ENCODE measurements at regions not wholly inside any gene's neighbourhood (a gene's known extent, or its start where the extent isn't known, plus 50 kb on each side); places are given as distances from the start of the nearest gene placed in this dataset.

GRCh38 chr9:2489838-2490314, 131.7 kb upstream of the VLDLR start:
- Mint-ChIP-seq H3K36me3 (no peaks in the 10 kb centered on the region), H3K4me3 (no peak overlapping the region), H3K27ac (no peak overlapping the region), H3K27me3 (no peaks in the 10 kb centered on the region), H3K4me1 (no peaks in the 10 kb centered on the region), H3K9me3 (ENCODE audit: low read depth) (no peaks in the 10 kb centered on the region)
- ATAC-seq (no peak), DNase-seq (no peak)
- CTCF ChIA-PET: no interaction called here

GRCh38 chr9:2492161-2492560, 129.4 kb upstream of the VLDLR start:
- ATAC-seq (no peak), DNase-seq (no peak)
- no peak overlapping the region for H3K27ac Mint-ChIP-seq
- H3K27me3 Mint-ChIP-seq: no peaks in the 10 kb centered on the region
- no peak overlapping the region for H3K4me3 Mint-ChIP-seq
- H3K4me1 Mint-ChIP-seq: no peaks in the 10 kb centered on the region
- H3K9me3 Mint-ChIP-seq (ENCODE audit: low read depth): no peaks in the 10 kb centered on the region
- no peaks in the 10 kb centered on the region for H3K36me3 Mint-ChIP-seq
- CTCF ChIA-PET: no interaction called here

GRCh38 chr9:2493109-2493508, 128.5 kb upstream of the VLDLR start:
- CTCF ChIA-PET: no interaction called here
- DNase-seq (no peak), ATAC-seq (no peak)
- no peaks in the 10 kb centered on the region for H3K27me3 Mint-ChIP-seq
- H3K36me3 Mint-ChIP-seq: no peaks in the 10 kb centered on the region
- no peaks in the 10 kb centered on the region for H3K9me3 Mint-ChIP-seq (ENCODE audit: low read depth)
- no peak overlapping the region for H3K27ac Mint-ChIP-seq
- no peaks in the 10 kb centered on the region for H3K4me1 Mint-ChIP-seq
- H3K4me3 Mint-ChIP-seq: no peak overlapping the region

GRCh38 chr9:2493529-2493928, 128.1 kb upstream of the VLDLR start:
- Mint-ChIP-seq H3K4me1 (no peaks in the 10 kb centered on the region), H3K36me3 (no peaks in the 10 kb centered on the region), H3K4me3 (no peak overlapping the region), H3K9me3 (ENCODE audit: low read depth) (no peaks in the 10 kb centered on the region), H3K27me3 (no peaks in the 10 kb centered on the region), H3K27ac (no peak overlapping the region)
- ATAC-seq: no peak
- CTCF ChIA-PET: no interaction called here
- no peak for DNase-seq

DNA sequence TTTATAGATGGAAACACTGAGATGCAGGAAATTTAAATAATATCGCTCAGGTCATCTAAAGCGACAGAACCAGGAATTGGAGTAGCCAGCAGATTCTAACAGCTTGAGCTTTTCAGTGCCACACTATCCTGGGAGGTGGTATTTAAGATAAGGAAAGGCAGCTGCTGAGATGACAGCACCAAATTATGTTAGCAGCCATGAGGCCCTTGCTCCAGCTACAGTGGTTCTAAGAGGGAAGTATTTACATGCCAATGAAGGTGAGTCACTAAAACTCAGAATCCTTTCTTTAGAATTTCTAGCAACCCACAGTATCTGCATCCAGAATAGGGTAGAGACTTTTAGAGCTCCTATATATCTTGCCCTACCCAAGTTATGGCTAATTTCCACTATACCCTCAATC, 127.0 kb upstream of the VLDLR start:
- H3K36me3 Mint-ChIP-seq: no peaks in the 10 kb centered on the region
- no peaks in the 10 kb centered on the region for H3K9me3 Mint-ChIP-seq (ENCODE audit: low read depth)
- CTCF ChIA-PET: no interaction called here
- no peak overlapping the region for H3K4me3 Mint-ChIP-seq
- no peaks in the 10 kb centered on the region for H3K4me1 Mint-ChIP-seq
- H3K27ac Mint-ChIP-seq: no peak overlapping the region
- DNase-seq: no peak
- no peak for ATAC-seq
- H3K27me3 Mint-ChIP-seq: no peaks in the 10 kb centered on the region

DNA sequence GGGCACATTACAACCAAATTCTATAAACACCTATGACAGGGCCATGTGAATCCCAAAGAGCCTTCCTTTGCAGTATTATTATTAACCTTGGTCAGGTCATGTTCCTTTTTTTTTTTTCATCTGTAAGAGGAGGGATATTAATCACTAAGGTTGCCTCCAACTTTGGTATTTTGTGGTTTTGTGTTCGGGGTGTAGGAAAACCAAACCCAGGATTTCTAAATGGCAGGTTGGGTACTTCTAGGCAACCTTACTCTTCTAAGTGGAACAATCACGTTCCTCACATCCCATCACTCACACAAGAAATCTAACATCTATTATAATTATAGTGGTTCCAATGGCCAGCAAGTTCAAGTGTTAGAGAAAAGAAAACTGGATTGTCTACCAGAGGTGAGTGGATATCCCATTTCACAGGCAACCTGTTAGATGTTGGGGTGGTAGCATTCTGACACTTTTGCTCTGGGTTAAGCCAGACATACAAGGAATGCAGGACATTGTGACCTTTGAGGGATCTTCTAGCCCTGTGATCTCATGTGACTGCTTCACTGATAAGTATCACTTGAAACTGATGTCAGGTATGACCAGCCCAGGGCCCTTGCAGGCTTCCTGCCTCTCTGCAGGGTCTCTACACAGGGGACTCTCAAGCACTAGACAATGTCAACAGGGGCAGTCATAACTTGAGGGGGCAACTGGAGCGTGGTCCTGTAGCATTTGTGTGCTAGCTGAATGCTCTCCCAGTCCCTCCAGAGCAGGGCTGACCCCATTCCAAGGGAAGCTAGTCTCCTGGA, 126.2 kb upstream of the VLDLR start:
- Mint-ChIP-seq H3K4me3 (no peak overlapping the region), H3K4me1 (no peaks in the 10 kb centered on the region), H3K27me3 (no peaks in the 10 kb centered on the region), H3K36me3 (no peaks in the 10 kb centered on the region), H3K27ac (no peak overlapping the region), H3K9me3 (ENCODE audit: low read depth) (no peaks in the 10 kb centered on the region)
- CTCF ChIA-PET: no interaction called here
- no peak for DNase-seq
- ATAC-seq: no peak

DNA sequence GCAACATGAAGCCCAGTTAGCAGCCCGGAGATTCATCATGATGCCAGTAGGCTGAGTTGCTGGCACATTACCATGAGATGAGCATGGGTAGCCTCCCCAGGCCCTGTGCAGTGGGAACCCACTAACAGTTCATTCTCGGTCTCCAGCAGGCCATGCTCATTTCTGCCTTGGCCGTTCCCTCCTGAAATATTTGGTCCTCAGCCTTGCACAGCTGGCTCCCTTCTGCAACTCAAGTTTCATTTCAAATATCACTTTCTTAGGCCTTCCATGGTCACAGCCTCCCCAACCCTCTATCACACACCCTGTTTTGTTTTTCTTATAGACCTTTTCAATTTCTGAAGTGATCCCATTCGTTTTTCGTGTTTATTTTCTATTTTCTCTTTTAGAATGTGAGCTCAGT, 125.4 kb upstream of the VLDLR start:
- DNase-seq: no peak
- H3K9me3 Mint-ChIP-seq (ENCODE audit: low read depth): no peaks in the 10 kb centered on the region
- CTCF ChIA-PET: no interaction called here
- no peaks in the 10 kb centered on the region for H3K36me3 Mint-ChIP-seq
- no peak overlapping the region for H3K27ac Mint-ChIP-seq
- no peaks in the 10 kb centered on the region for H3K27me3 Mint-ChIP-seq
- no peak for ATAC-seq
- H3K4me1 Mint-ChIP-seq: no peaks in the 10 kb centered on the region
- H3K4me3 Mint-ChIP-seq: no peak overlapping the region

DNA sequence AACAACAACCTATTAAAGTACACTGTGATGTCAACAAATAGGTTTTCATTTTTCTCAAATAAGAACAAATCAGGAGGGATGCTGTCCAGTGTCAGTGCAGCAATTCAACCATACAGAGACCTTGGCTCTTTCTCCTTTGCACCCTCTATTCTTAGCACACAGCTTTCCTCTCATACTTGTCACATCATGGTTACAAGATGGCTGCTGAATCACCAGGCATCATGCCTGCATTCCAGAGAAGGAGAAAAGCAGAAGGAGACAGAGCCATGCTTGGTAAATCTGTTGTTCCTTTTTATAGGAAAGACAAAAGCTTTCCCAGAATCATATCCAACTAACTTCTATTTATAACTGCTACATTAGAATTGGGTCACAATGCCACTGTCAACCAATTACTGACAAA, 124.7 kb upstream of the VLDLR start:
- Mint-ChIP-seq H3K36me3 (no peaks in the 10 kb centered on the region), H3K4me3 (no peak overlapping the region), H3K9me3 (ENCODE audit: low read depth) (no peaks in the 10 kb centered on the region), H3K27me3 (no peaks in the 10 kb centered on the region), H3K4me1 (no peaks in the 10 kb centered on the region), H3K27ac (no peak overlapping the region)
- no peak for ATAC-seq
- CTCF ChIA-PET: no interaction called here
- no peak for DNase-seq

- H3K27ac Mint-ChIP-seq: no peak overlapping the region
- no peaks in the 10 kb centered on the region for H3K4me1 Mint-ChIP-seq
- no peaks in the 10 kb centered on the region for H3K27me3 Mint-ChIP-seq
- H3K9me3 Mint-ChIP-seq (ENCODE audit: low read depth): no peaks in the 10 kb centered on the region
- CTCF ChIA-PET: no interaction called here
- DNase-seq: no peak
- H3K4me3 Mint-ChIP-seq: no peak overlapping the region
- H3K36me3 Mint-ChIP-seq: no peaks in the 10 kb centered on the region
- ATAC-seq: no peak
Observed at GRCh38 chr9:2497666-2498400, 123.8 kb upstream of the VLDLR start.

GRCh38 chr9:2502210-2502609, 119.4 kb upstream of the VLDLR start:
- CTCF ChIA-PET: no interaction called here
- no peaks in the 10 kb centered on the region for H3K9me3 Mint-ChIP-seq (ENCODE audit: low read depth)
- no peak for DNase-seq

DNA sequence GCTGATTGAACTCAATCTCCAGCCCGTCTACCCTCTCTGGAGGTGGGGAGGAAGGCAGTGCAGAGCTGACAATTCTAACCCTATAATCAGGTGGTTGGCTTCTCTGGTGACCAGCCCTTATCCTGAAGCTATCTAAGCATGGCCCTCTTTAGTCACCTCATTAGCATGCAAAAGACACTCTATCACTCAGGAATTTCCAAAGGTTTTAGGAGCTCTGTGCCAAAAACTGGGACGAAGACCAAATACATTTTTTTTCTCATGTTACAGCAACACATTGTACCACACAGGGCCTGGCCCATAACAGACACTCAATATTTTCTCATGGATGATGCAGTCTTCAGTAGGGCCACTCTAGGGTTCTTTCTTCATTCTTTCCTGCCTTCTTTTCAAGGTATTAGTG, 118.8 kb upstream of the VLDLR start:
- H3K27ac Mint-ChIP-seq: no peak overlapping the region

More at GRCh38 chr9:2502210-2502609, 119.4 kb upstream of the VLDLR start:
- Mint-ChIP-seq H3K27me3 (no peaks in the 10 kb centered on the region), H3K36me3 (no peaks in the 10 kb centered on the region), H3K27ac (no peak overlapping the region), H3K4me1 (no peaks in the 10 kb centered on the region), H3K4me3 (no peak overlapping the region)
- ATAC-seq: no peak

GRCh38 chr9:2506321-2506720, 115.3 kb upstream of the VLDLR start:
- no peaks in the 10 kb centered on the region for H3K4me1 Mint-ChIP-seq
- H3K4me3 Mint-ChIP-seq: no peak overlapping the region
- CTCF ChIA-PET: no interaction called here

More for the DNA sequence above, 118.8 kb upstream of the VLDLR start:
- CTCF ChIA-PET: no interaction called here
- H3K27me3 Mint-ChIP-seq: no peaks in the 10 kb centered on the region
- no peak overlapping the region for H3K4me3 Mint-ChIP-seq
- no peaks in the 10 kb centered on the region for H3K36me3 Mint-ChIP-seq
- no peak for ATAC-seq
- DNase-seq: no peak
- no peaks in the 10 kb centered on the region for H3K9me3 Mint-ChIP-seq (ENCODE audit: low read depth)
- H3K4me1 Mint-ChIP-seq: no peaks in the 10 kb centered on the region

DNA sequence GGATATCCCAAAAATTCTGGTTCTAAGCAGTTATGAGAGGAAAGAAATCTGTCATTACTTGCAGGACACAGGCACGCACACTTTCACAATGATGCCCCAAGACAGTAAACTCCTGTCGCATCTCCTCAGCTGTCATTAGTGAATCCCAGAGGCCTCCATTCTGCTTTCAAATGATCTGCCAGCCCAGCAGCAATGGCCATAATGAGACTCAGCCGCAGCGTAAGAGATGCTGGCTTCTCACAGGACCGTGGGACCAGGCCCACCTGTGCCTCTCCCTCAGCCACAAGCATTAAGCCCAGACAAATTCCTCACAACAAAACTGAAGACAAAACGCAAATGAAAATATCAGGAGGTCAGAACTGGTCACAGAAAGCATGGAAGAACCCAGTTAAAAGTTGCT, 98.0 kb upstream of the VLDLR start:
- ATAC-seq (no peak), DNase-seq (no peak)
- Mint-ChIP-seq H3K4me1 (no peaks in the 10 kb centered on the region), H3K36me3 (no peaks in the 10 kb centered on the region), H3K4me3 (no peak overlapping the region), H3K27ac (no peak overlapping the region), H3K27me3 (no peaks in the 10 kb centered on the region), H3K9me3 (ENCODE audit: low read depth) (peaks cover 6% of the 10 kb centered on the region)
- CTCF ChIA-PET: no interaction called here

More at GRCh38 chr9:2506321-2506720, 115.3 kb upstream of the VLDLR start:
- ATAC-seq (no peak), DNase-seq (no peak)
- H3K9me3 Mint-ChIP-seq (ENCODE audit: low read depth): no peaks in the 10 kb centered on the region
- H3K36me3 Mint-ChIP-seq: no peaks in the 10 kb centered on the region
- H3K27me3 Mint-ChIP-seq: no peaks in the 10 kb centered on the region
- no peak overlapping the region for H3K27ac Mint-ChIP-seq

DNA sequence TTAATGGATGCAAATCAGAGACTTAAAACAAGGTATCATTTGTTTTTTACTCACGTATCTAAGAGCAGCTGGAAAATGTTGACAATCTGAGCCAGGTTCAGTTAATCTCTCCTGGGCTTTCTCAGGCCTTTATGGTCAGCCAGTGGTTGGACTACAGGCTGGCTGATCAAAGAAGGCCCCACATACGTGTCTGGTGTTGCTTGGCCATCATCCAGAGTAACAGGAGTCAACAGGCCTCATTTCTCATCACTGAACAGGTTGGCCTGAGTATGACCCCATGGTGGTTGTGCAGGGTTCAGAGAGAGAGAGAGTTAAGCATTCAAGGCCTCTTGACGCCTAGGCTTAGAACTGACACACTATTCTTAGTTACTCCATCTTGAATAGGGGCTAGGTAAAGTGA, 97.0 kb upstream of the VLDLR start:
- no peak overlapping the region for H3K4me3 Mint-ChIP-seq
- H3K36me3 Mint-ChIP-seq: no peaks in the 10 kb centered on the region
- no peak overlapping the region for H3K27ac Mint-ChIP-seq
- ATAC-seq (no peak), DNase-seq (no peak)
- CTCF ChIA-PET: no interaction called here
- no peaks in the 10 kb centered on the region for H3K27me3 Mint-ChIP-seq
- no peaks in the 10 kb centered on the region for H3K9me3 Mint-ChIP-seq (ENCODE audit: low read depth)
- no peaks in the 10 kb centered on the region for H3K4me1 Mint-ChIP-seq

Data from activated CD8-positive, alpha-beta memory T cell treated with anti-CD3 and anti-CD28 coated beads, Interleukin-2, amount 10 ng/mL, durations not matched to agents 7 days and 5 days (primary cell).